Activated CD8-positive, alpha-beta T cell treated with anti-CD3 and anti-CD28 coated beads, Interleukin-2, amount 10 ng/mL, durations not matched to agents 7 days and 5 days (primary cell): ENCODE measurements at regions not wholly inside any gene's neighbourhood (a gene's known extent, or its start where the extent isn't known, plus 50 kb on each side); places are given as distances from the start of the nearest gene placed in this dataset.
"Not testable (repeated sequence)": the region's sequence is repeated elsewhere in the genome, so short reads cannot be mapped to it uniquely, and the experiment has no call there.

Experiments used
- ATAC-seq: fragments of 150-1000 bp; cut with Tn5 transposase; one replicate; pipeline ENCODE4 v1.10.0; 2021; ENCODE audit warnings: moderate library complexity
- CTCF ChIA-PET: fragments of 350-600 bp; sonication (Branson Sonifier 250); formaldehyde crosslinking; loops from one replicate; lab custom pipeline; 2021; ENCODE audit warnings: antibody characterized with exemption; lab: Charles Lee
- POLR2A ChIA-PET: fragments of 350-600 bp; sonication (Branson Sonifier 250); formaldehyde crosslinking; loops from one replicate; lab custom pipeline; 2021; ENCODE audit warnings: antibody characterized with exemption; lab: Charles Lee
- DNase-seq: peaks from one replicate; pipeline ENCODE4 v3.0.0-alpha.2; 2020
- H3K27ac Mint-ChIP-seq: one replicate; pipeline ENCODE4 v1.8.0; 2021; ENCODE audit warnings: mild to moderate bottlenecking, mixed read lengths
- H3K27me3 Mint-ChIP-seq: one replicate; pipeline ENCODE4 v1.8.0; 2021; ENCODE audit warnings: low read depth, mixed read lengths
- H3K36me3 Mint-ChIP-seq: one replicate; pipeline ENCODE4 v1.8.0; 2021; ENCODE audit warnings: low read depth, mixed read lengths
- H3K4me1 Mint-ChIP-seq: one replicate; pipeline ENCODE4 v1.8.0; 2021; ENCODE audit warnings: low read depth, mixed read lengths
- H3K4me3 Mint-ChIP-seq: one replicate; pipeline ENCODE4 v1.8.0; 2021; ENCODE audit warnings: mild to moderate bottlenecking, mixed read lengths
- H3K9me3 Mint-ChIP-seq: one replicate; pipeline ENCODE4 v1.8.0; 2022; ENCODE audit warnings: mixed read lengths; ENCODE audit not compliant: insufficient read depth

DNA sequence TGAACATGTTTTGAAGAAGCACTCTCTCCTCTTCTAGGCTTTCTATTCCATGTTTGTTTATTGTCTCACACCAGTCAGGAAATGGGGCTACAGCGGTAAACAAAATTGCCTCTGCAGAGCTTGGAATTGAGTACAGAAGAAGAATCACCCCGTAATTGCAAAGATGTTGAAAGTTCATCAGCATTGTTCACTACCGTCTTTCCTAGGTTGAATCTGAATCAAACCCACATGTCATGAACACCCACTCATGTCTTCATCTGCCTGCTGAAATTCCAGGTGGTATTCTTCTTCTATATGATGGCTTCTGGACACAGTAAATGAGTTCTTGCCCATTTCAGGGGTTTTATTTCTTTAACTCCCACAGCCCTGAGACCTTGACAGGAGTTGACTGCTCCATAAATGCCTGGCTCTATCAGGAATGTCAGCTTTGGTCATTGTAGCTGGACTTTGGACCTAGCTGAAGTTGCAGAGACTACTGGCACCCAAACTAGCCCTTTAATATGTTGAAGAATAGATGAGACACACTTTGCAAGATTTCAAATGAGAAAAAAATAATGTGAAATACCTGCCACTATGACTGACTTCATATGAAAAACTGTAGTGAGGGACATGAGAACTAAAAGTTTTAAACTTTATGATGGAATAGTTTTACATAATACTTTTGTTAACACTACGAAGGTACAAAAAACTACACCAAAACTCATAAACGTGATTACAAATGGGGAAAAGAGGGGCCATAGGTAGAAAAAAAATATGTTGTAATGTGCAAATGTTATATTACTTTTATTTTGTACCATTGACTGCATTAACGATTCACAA lies 1235.3 kb upstream of the ZEB2 start:
- Mint-ChIP-seq H3K9me3 (no peaks in the 10 kb centered on the region), H3K4me1 (peaks cover 2% of the 10 kb centered on the region), H3K4me3 (no peak overlapping the region), H3K27me3 (no peaks in the 10 kb centered on the region), H3K36me3 (no peaks in the 10 kb centered on the region), H3K27ac (no peak overlapping the region)
- ChIA-PET POLR2A (no interaction called here), CTCF (no interaction called here)
- ATAC-seq (no peak), DNase-seq (no peak)

GRCh38 chr2:145753966-145754365 lies 1234.0 kb upstream of the ZEB2 start:
- no peak for ATAC-seq
- H3K27me3 Mint-ChIP-seq = no peaks in the 10 kb centered on the region
- H3K36me3 Mint-ChIP-seq = no peaks in the 10 kb centered on the region
- no peak overlapping the region for H3K4me3 Mint-ChIP-seq
- ChIA-PET CTCF (no interaction called here), POLR2A (no interaction called here)
- no peak overlapping the region for H3K27ac Mint-ChIP-seq
- no peak for DNase-seq
- peaks cover 2% of the 10 kb centered on the region for H3K4me1 Mint-ChIP-seq
- H3K9me3 Mint-ChIP-seq = no peaks in the 10 kb centered on the region

DNA sequence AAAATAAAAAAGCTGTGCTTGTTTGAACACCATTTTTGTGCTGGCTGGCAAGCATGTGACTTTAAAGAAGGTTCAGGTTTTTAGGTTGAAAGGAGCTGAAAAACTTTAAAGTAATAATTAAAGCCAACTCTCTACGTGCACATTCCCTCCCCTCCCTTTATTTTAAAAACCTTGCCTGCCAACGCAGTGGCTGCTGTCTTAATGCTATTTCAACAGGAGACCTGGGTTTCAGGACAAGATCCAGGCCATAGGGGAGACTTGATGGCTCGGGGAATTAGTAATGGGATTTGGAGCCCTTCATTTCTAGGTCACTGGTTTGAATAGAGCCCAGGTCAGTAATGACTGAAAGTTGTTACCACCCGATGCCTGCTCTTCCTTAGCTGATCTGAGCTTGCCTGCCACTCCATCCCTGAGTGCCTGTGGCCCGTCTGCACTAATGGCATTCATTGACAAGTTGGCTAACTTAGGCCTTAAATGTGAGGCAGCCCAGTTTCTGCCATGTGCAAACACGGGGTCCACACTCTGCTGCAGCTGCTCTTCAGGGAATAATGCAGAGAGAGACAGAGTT lies 1233.2 kb upstream of the ZEB2 start:
- H3K9me3 Mint-ChIP-seq = no peaks in the 10 kb centered on the region
- no peak for DNase-seq
- no peak for ATAC-seq
- H3K36me3 Mint-ChIP-seq = no peaks in the 10 kb centered on the region
- ChIA-PET POLR2A (no interaction called here), CTCF (interaction anchor here (0.7 to 1.2 kb wide), 9 partner anchors 8 to 1412 kb away, joined by 3 to 6 read pairs (median 3); no protein-coding TSS in a partner anchor)
- H3K27me3 Mint-ChIP-seq = no peaks in the 10 kb centered on the region
- H3K4me1 Mint-ChIP-seq = peaks cover 2% of the 10 kb centered on the region
- H3K4me3 Mint-ChIP-seq = no peak overlapping the region
- no peak overlapping the region for H3K27ac Mint-ChIP-seq

GRCh38 chr2:145752091-145752806 lies 1232.3 kb upstream of the ZEB2 start:
- ATAC-seq = no peak

DNA sequence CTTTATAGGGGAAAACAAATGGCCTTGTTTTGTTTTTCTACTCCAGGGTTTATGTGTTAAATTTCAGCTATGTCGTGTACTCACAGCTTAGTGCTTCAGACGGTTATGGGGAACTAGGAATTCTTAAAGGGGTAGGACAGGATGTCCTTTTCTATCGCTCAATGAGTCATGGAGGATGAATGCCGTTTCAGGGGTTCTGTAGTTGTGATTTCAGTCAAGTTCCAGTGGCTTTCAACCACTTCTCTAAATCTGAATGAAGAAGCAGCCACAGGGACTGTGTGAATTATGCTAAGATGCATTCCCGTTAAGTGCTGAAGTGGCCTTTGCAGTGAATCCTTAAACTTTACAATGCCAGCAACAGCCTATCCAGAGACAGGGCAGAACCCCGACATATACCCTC lies 1231.7 kb upstream of the ZEB2 start:
- no peak overlapping the region for H3K27ac Mint-ChIP-seq
- DNase-seq = no peak
- no peaks in the 10 kb centered on the region for H3K9me3 Mint-ChIP-seq
- no peaks in the 10 kb centered on the region for H3K36me3 Mint-ChIP-seq
- H3K4me3 Mint-ChIP-seq = no peak overlapping the region
- ChIA-PET POLR2A (no interaction called here), CTCF (no interaction called here)
- ATAC-seq = no peak
- H3K27me3 Mint-ChIP-seq = no peaks in the 10 kb centered on the region
- peaks cover 2% of the 10 kb centered on the region for H3K4me1 Mint-ChIP-seq

More at GRCh38 chr2:145752091-145752806, 1232.3 kb upstream of the ZEB2 start:
- H3K4me1 Mint-ChIP-seq = peaks cover 2% of the 10 kb centered on the region
- H3K36me3 Mint-ChIP-seq = no peaks in the 10 kb centered on the region
- POLR2A ChIA-PET = no interaction called here
- CTCF ChIA-PET = interaction anchor here (0.7 to 1.2 kb wide), 9 partner anchors 9 to 1412 kb away, joined by 3 to 6 read pairs (median 3); no protein-coding TSS in a partner anchor
- no peaks in the 10 kb centered on the region for H3K9me3 Mint-ChIP-seq
- no peak overlapping the region for H3K27ac Mint-ChIP-seq
- no peak for DNase-seq
- H3K4me3 Mint-ChIP-seq = no peak overlapping the region
- H3K27me3 Mint-ChIP-seq = no peaks in the 10 kb centered on the region

DNA sequence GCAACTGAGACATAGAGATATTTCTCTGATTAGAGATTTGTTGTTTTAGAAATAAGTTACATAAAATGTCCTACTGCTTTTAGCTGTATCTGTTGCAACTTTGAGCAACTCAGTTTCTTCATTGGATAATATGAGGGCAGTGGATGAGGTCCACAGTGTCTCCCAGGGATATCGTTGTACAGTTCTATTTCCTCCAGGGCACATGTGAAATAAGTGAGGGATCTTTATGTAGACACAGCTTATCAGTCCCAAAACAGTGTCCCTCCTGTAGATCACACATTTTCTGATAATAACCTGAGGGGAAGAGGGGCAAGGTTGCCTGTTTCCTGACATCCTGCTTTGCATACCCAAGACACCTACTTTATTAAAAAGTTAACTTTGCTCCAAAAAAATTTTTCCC lies 1231.2 kb upstream of the ZEB2 start:
- Mint-ChIP-seq H3K27me3 (no peaks in the 10 kb centered on the region), H3K9me3 (no peaks in the 10 kb centered on the region), H3K4me3 (no peak overlapping the region), H3K4me1 (peaks cover 2% of the 10 kb centered on the region), H3K27ac (no peak overlapping the region), H3K36me3 (no peaks in the 10 kb centered on the region)
- CTCF ChIA-PET = no interaction called here
- DNase-seq = no peak
- POLR2A ChIA-PET = no interaction called here
- ATAC-seq = no peak

- POLR2A ChIA-PET = no interaction called here
- CTCF ChIA-PET = no interaction called here
- Mint-ChIP-seq H3K4me1 (peaks cover 2% of the 10 kb centered on the region), H3K9me3 (no peaks in the 10 kb centered on the region), H3K4me3 (no peak overlapping the region), H3K27ac (no peak overlapping the region), H3K27me3 (no peaks in the 10 kb centered on the region), H3K36me3 (no peaks in the 10 kb centered on the region)
- ATAC-seq (no peak), DNase-seq (no peak)
Observed at GRCh38 chr2:145750612-145751011, 1230.7 kb upstream of the ZEB2 start.

DNA sequence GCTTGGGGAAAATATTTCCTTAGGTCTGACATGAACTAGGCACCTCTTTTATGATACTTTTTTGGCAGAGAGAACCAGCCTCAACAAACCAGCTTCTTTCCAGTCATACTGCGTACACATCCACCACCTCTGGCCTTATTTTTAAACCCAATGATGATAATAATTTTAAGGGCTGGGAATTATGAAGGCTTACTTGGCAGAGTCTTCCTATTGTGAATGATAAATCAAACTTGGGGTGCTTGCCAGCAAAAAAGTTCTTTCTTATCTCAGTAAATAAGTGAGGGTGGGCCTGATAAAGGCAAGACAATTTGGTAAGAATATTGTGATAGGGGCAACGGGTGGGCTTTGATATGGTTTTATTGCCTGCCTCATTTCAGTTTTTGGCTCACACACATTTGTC lies 1230.2 kb upstream of the ZEB2 start:
- CTCF ChIA-PET = interaction anchor here (0.7 kb wide), 1 partner anchor 223 kb away, joined by 3 read pairs; no protein-coding TSS in a partner anchor
- no peaks in the 10 kb centered on the region for H3K36me3 Mint-ChIP-seq
- POLR2A ChIA-PET = no interaction called here
- H3K27me3 Mint-ChIP-seq = no peaks in the 10 kb centered on the region
- ATAC-seq (no peak), DNase-seq (no peak)
- no peak overlapping the region for H3K27ac Mint-ChIP-seq
- H3K9me3 Mint-ChIP-seq = no peaks in the 10 kb centered on the region
- H3K4me1 Mint-ChIP-seq = peaks cover 2% of the 10 kb centered on the region
- no peak overlapping the region for H3K4me3 Mint-ChIP-seq

DNA sequence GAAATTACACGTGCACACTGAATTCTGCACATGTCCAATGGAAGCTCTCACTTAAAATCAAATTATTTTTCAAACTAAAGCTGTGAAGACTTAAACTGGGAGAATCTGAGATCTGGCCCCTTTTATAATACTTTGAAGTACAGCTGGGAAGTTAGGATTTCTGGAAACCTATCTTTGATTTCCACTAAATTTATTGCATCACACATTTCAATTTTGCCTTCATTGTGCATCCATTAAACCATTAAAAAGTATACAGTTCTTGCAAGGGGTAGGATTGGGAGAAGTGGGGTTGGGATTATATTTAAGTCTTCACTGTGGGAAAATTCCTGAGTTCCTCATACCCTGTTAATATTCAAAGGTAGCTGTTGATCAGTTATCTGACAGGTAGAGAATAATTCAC lies 1229.6 kb upstream of the ZEB2 start:
- Mint-ChIP-seq H3K4me3 (no peak overlapping the region), H3K4me1 (peaks cover 6% of the 10 kb centered on the region), H3K36me3 (no peaks in the 10 kb centered on the region), H3K27me3 (no peaks in the 10 kb centered on the region), H3K9me3 (no peaks in the 10 kb centered on the region), H3K27ac (no peak overlapping the region)
- ChIA-PET CTCF (interaction anchor here (0.7 kb wide), 1 partner anchor 222 kb away, joined by 3 read pairs; no protein-coding TSS in a partner anchor), POLR2A (no interaction called here)
- DNase-seq (no peak), ATAC-seq (no peak)

DNA sequence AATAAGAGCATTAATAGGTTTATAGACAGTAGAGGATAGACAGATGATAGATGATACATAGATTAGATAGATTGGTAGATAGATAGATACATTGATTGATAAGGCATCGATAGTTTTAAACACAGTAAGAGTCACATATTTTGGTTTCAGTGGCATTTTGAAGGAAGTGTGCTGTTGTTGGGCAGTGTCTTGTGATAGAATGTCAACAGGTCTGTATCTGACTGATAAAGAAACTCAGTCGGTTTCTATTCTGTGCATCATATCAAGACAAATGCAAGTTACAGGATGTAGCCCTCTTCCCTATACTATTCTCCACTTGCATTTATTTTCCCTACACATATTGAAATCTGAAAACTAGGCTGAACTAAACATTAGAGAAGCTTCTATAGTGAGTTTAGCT lies 1229.0 kb upstream of the ZEB2 start:
- H3K9me3 Mint-ChIP-seq = no peaks in the 10 kb centered on the region
- H3K4me3 Mint-ChIP-seq = no peak overlapping the region
- peaks cover 6% of the 10 kb centered on the region for H3K4me1 Mint-ChIP-seq
- DNase-seq = no peak
- ChIA-PET CTCF (no interaction called here), POLR2A (no interaction called here)
- H3K27ac Mint-ChIP-seq = no peak overlapping the region
- no peak for ATAC-seq
- no peaks in the 10 kb centered on the region for H3K27me3 Mint-ChIP-seq
- H3K36me3 Mint-ChIP-seq = no peaks in the 10 kb centered on the region

GRCh38 chr2:145747715-145748114 lies 1227.8 kb upstream of the ZEB2 start:
- H3K27ac Mint-ChIP-seq = no peak overlapping the region
- ChIA-PET POLR2A (no interaction called here), CTCF (no interaction called here)
- no peaks in the 10 kb centered on the region for H3K27me3 Mint-ChIP-seq
- peaks cover 4% of the 10 kb centered on the region for H3K4me1 Mint-ChIP-seq
- H3K4me3 Mint-ChIP-seq = no peak overlapping the region
- DNase-seq (no peak), ATAC-seq (no peak)
- no peaks in the 10 kb centered on the region for H3K36me3 Mint-ChIP-seq
- H3K9me3 Mint-ChIP-seq = no peaks in the 10 kb centered on the region

DNA sequence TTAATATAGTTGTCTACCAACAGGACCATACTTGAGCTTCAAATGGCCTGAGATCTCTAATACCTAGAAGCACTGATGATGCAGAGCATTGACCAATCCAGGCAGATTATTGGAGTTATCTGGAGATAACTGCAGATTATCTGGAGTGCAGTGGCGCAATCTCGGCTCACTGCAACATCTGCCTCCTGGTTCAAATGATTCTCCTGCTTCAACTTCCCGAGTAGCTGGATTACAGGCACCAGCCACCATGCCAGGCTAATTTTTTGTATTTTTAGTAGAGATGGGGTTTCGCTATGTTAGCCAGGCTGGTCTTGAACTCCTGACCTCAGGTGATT lies 1225.4 kb upstream of the ZEB2 start:
- H3K4me1 Mint-ChIP-seq, POLR2A ChIA-PET, ATAC-seq, H3K27me3 Mint-ChIP-seq, H3K9me3 Mint-ChIP-seq, DNase-seq, H3K27ac Mint-ChIP-seq, H3K36me3 Mint-ChIP-seq, CTCF ChIA-PET, H3K4me3 Mint-ChIP-seq: not testable (repeated sequence)
